DND-41 (cell line): ENCODE measurements at regions not wholly inside any gene's neighbourhood (a gene's known extent, or its start where the extent isn't known, plus 50 kb on each side); places are given as distances from the start of the nearest gene placed in this dataset.

ENCODE experiments used
- ATAC-seq: fragments of 200-7000 bp; cut with Tn5 transposase; 3 replicates; pipeline ENCODE4 v1.9.1; 2021; ENCODE audit warnings: low read depth; ENCODE audit not compliant: insufficient read depth
- DNase-seq: peaks from one replicate; pipeline ENCODE4 v3.0.0-alpha.2; 2020
- H2AFZ ChIP-seq: 2 replicates; pipeline ENCODE4 v1.6.0; 2012; ENCODE audit warnings: low read depth, low read length
- H3K27ac ChIP-seq: 2 replicates; pipeline ENCODE4 v1.5.1; 2012; ENCODE audit warnings: low read length, inconsistent platforms
- H3K27me3 ChIP-seq: fragments of 200-600 bp; sonication (generic); 2 replicates; pipeline ENCODE4 v1.6.0; 2012; ENCODE audit warnings: low read length, mild to moderate bottlenecking, inconsistent platforms; ENCODE audit not compliant: insufficient read depth, poor library complexity
- H3K36me3 ChIP-seq: 2 replicates; pipeline ENCODE4 v1.5.1; 2012; ENCODE audit warnings: low read length, inconsistent platforms; ENCODE audit not compliant: insufficient read depth
- H3K4me1 ChIP-seq: 2 replicates; pipeline ENCODE4 v1.5.1; 2012; ENCODE audit warnings: mild to moderate bottlenecking, low read length; ENCODE audit not compliant: insufficient read depth
- H3K4me2 ChIP-seq: 2 replicates; pipeline ENCODE4 v1.6.0; 2012; ENCODE audit warnings: mild to moderate bottlenecking, moderate library complexity, low read length, inconsistent platforms; ENCODE audit not compliant: insufficient read depth
- H3K4me3 ChIP-seq, 2 experiments: fragments of 200-600 bp in 1 of 2; shearing (Covaris generic) in 1 of 2; 2 replicates each; pipeline ENCODE4 v1.5.1; 2012 to 2016; ENCODE audit warnings: inconsistent platforms in 2 of 2, low read length in 2 of 2, mild to moderate bottlenecking in 2 of 2, low read depth in 1 of 2, moderate library complexity in 1 of 2
- H3K79me2 ChIP-seq: 2 replicates; pipeline ENCODE4 v1.6.0; 2012; ENCODE audit warnings: low read length, inconsistent platforms; ENCODE audit not compliant: insufficient read depth
- H3K9ac ChIP-seq: 2 replicates; pipeline ENCODE4 v1.6.0; 2012; ENCODE audit warnings: low read depth, mild to moderate bottlenecking, inconsistent platforms, low read length, moderate library complexity
- H3K9me3 ChIP-seq: 2 replicates; pipeline ENCODE4 v1.5.1; 2012; ENCODE audit warnings: low read length, moderate library complexity, mild to moderate bottlenecking, inconsistent platforms; ENCODE audit not compliant: insufficient read depth, severe bottlenecking
- H4K20me1 ChIP-seq: 2 replicates; pipeline ENCODE4 v1.6.0; 2012; ENCODE audit warnings: low read length; ENCODE audit not compliant: insufficient read depth
- EZH2 ChIP-seq: IDR thresholded peaks from 3 replicates; pipeline ENCODE4 v1.6.1; 2012; ENCODE audit warnings: borderline replicate concordance, low read depth, mild to moderate bottlenecking, moderate library complexity, low read length, inconsistent platforms; ENCODE audit not compliant: severe bottlenecking
- TF ChIP-seq, protein P1 (sequence below): IDR thresholded peaks from 2 replicates; pipeline ENCODE4 v1.5.1; 2012; ENCODE audit warnings: borderline replicate concordance, low read length, moderate library complexity, mild to moderate bottlenecking; ENCODE audit not compliant: poor library complexity, severe bottlenecking; ENCODE audit errors: extremely low read depth

GRCh38 chr6:112979830-112980229 lies 632.7 kb downstream of the RFPL4B start:
- DNase-seq (no peak), ATAC-seq (no peak)
- Histone ChIP-seq H3K9ac (no peak overlapping the region), H2AFZ (no peak overlapping the region), H3K4me1 (no peaks in the 10 kb centered on the region), H3K27ac (no peak overlapping the region), H3K4me3 (no peak overlapping the region), H3K9me3 (no peaks in the 10 kb centered on the region), H3K79me2 (no peaks in the 10 kb centered on the region), H3K27me3 (no peaks in the 10 kb centered on the region), H3K36me3 (no peaks in the 10 kb centered on the region), H4K20me1 (no peaks in the 10 kb centered on the region), H3K4me2 (no peak overlapping the region)
- TF ChIP-seq EZH2 = no peak
- TF ChIP-seq, protein P1, sequence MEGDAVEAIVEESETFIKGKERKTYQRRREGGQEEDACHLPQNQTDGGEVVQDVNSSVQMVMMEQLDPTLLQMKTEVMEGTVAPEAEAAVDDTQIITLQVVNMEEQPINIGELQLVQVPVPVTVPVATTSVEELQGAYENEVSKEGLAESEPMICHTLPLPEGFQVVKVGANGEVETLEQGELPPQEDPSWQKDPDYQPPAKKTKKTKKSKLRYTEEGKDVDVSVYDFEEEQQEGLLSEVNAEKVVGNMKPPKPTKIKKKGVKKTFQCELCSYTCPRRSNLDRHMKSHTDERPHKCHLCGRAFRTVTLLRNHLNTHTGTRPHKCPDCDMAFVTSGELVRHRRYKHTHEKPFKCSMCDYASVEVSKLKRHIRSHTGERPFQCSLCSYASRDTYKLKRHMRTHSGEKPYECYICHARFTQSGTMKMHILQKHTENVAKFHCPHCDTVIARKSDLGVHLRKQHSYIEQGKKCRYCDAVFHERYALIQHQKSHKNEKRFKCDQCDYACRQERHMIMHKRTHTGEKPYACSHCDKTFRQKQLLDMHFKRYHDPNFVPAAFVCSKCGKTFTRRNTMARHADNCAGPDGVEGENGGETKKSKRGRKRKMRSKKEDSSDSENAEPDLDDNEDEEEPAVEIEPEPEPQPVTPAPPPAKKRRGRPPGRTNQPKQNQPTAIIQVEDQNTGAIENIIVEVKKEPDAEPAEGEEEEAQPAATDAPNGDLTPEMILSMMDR = no peak

- no peak for TF ChIP-seq EZH2
- TF ChIP-seq, protein P1 = no peak
- no peak overlapping the region for H2AFZ ChIP-seq
- H3K79me2 ChIP-seq = no peaks in the 10 kb centered on the region
- DNase-seq (no peak), ATAC-seq (no peak)
- no peaks in the 10 kb centered on the region for H3K27me3 ChIP-seq
- no peak overlapping the region for H3K9ac ChIP-seq
- H4K20me1 ChIP-seq = no peaks in the 10 kb centered on the region
- H3K4me3 ChIP-seq = no peak overlapping the region
- no peaks in the 10 kb centered on the region for H3K4me1 ChIP-seq
- no peaks in the 10 kb centered on the region for H3K9me3 ChIP-seq
- no peak overlapping the region for H3K4me2 ChIP-seq
- no peak overlapping the region for H3K27ac ChIP-seq
- no peaks in the 10 kb centered on the region for H3K36me3 ChIP-seq
Measured at GRCh38 chr6:112980676-112981075, 633.5 kb downstream of the RFPL4B start.

- no peaks in the 10 kb centered on the region for H3K4me1 ChIP-seq
- DNase-seq (no peak), ATAC-seq (no peak)
- H3K27me3 ChIP-seq = no peaks in the 10 kb centered on the region
- no peaks in the 10 kb centered on the region for H3K9me3 ChIP-seq
- no peaks in the 10 kb centered on the region for H3K79me2 ChIP-seq
- H3K27ac ChIP-seq = no peak overlapping the region
- no peak for TF ChIP-seq EZH2
- TF ChIP-seq, protein P1 = no peak
- H3K4me3 ChIP-seq = no peak overlapping the region
- H2AFZ ChIP-seq = no peak overlapping the region
- no peaks in the 10 kb centered on the region for H3K36me3 ChIP-seq
- no peak overlapping the region for H3K4me2 ChIP-seq
- no peak overlapping the region for H3K9ac ChIP-seq
- no peaks in the 10 kb centered on the region for H4K20me1 ChIP-seq
Measured at GRCh38 chr6:112983713-112984261, 636.7 kb downstream of the RFPL4B start.

DNA sequence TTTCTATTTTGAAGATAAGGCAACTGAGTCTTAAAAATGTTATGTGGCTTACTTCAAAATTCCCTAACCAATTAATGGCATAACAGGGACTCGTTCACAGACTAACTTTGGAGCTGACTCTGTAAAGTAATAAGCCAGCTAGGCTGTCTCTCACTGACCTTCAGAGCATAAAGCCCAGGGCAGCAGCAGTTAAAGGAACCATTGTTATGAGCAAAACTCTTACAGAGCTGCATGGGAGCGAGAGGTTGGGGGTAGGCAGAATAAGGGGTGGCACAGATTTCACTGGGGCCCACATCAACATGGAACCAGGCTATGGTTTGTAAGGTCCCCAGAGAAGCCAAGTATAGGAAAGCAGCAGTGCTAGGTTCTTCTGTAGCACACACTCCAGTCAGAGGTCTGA lies 637.8 kb downstream of the RFPL4B start:
- Histone ChIP-seq H4K20me1 (no peaks in the 10 kb centered on the region), H3K27me3 (no peaks in the 10 kb centered on the region), H3K9ac (no peak overlapping the region), H3K4me2 (no peak overlapping the region), H3K27ac (no peak overlapping the region), H3K9me3 (no peaks in the 10 kb centered on the region), H3K79me2 (no peaks in the 10 kb centered on the region), H2AFZ (no peak overlapping the region), H3K36me3 (no peaks in the 10 kb centered on the region), H3K4me1 (no peaks in the 10 kb centered on the region), H3K4me3 (no peak overlapping the region)
- TF ChIP-seq EZH2 = no peak
- TF ChIP-seq, protein P1 = no peak
- ATAC-seq (no peak), DNase-seq (no peak)
